ENCODE measurements at regions not wholly inside any gene's neighbourhood (a gene's known extent, or its start where the extent isn't known, plus 50 kb on each side); places are given as distances from the start of the nearest gene placed in this dataset.

DNA sequence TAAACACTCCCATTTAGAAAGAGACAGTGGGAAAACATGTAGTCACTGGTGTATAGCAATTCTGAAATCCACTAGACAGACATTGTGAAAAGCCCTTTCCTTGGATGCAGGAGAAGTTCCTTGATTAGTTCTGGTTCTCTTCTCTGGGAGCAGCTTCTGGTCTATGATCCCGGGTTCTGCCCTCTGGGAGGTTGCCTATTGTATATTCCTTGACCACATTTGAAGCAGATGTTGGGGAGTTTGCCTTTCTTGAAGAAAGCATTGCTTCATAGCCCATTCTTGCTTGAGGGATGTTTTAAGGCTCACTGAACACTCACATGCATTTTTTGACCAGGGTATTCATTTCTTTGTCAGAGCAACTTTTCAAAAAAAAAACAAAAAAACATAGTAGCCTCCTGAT is 211.9 kb downstream of the NDFIP2 start:
- TF ChIP-seq SUZ12 (IDR thresholded peaks at IDR 0.05; ENCODE audit: extremely low read depth, insufficient read depth, insufficient read length) (no peak), ZNF274 (IDR thresholded peaks at IDR 0.05; ENCODE audit: low read depth, low read length) (no peak), YY1 (IDR thresholded peaks at IDR 0.05; ENCODE audit: insufficient read depth, insufficient read length) (no peak)
